Fibroblast of lung (primary cell): ENCODE measurements at regions not wholly inside any gene's neighbourhood (a gene's known extent, or its start where the extent isn't known, plus 50 kb on each side); places are given as distances from the start of the nearest gene placed in this dataset.
A peak's percentile ranks its signal among the peaks of the same experiment; 100 is the strongest.
"Not testable (repeated sequence)": the region's sequence is repeated elsewhere in the genome, so short reads cannot be mapped to it uniquely, and the experiment has no call there.

ENCODE experiments used
- DNase-seq, 2 donors: peaks; one replicate each; pipeline versions ENCODE4 v3.0.0 to v3.0.0-alpha.2; 2010; ENCODE audit warnings: low read depth in 2 of 2
- H2AFZ ChIP-seq: 2 replicates; pipeline ENCODE4 v1.5.1; 2012; ENCODE audit warnings: low read length, control low read depth, inconsistent platforms
- H3K27ac ChIP-seq: 2 replicates; pipeline ENCODE4 v1.5.1; 2011; ENCODE audit warnings: low read length, control low read depth; ENCODE audit not compliant: insufficient read depth
- H3K27me3 ChIP-seq: 2 replicates; pipeline ENCODE4 v1.5.1; 2011; ENCODE audit warnings: mild to moderate bottlenecking, low read length; ENCODE audit not compliant: control insufficient read depth, insufficient read depth
- H3K36me3 ChIP-seq: 2 replicates; pipeline ENCODE4 v1.5.1; 2011; ENCODE audit warnings: low read length; ENCODE audit not compliant: control insufficient read depth, insufficient read depth
- H3K4me1 ChIP-seq: 2 replicates; pipeline ENCODE4 v1.5.1; 2011; ENCODE audit warnings: low read length; ENCODE audit not compliant: control insufficient read depth, insufficient read depth; ENCODE audit errors: extremely low read depth
- H3K4me2 ChIP-seq: 2 replicates; pipeline ENCODE4 v1.5.1; 2011; ENCODE audit warnings: low read length, control low read depth; ENCODE audit not compliant: insufficient read depth; ENCODE audit errors: extremely low read depth
- H3K4me3 ChIP-seq, 4 experiments: fragments of 200-600 bp in 1 of 4; sonication (generic) in 1 of 4; replicated peaks in 1 of 4; 2 replicates each; pipeline ENCODE4 v1.5.1; 2011 to 2016; ENCODE audit warnings: low read length in 4 of 4, low read depth in 3 of 4, mild to moderate bottlenecking in 3 of 4, control low read depth in 2 of 4, inconsistent platforms in 1 of 4, mixed read lengths in 1 of 4; ENCODE audit not compliant: insufficient read depth in 1 of 4; ENCODE audit errors: control extremely low read depth in 1 of 4
- H3K79me2 ChIP-seq: 2 replicates; pipeline ENCODE4 v1.5.1; 2012; ENCODE audit warnings: mild to moderate bottlenecking, low read length, inconsistent platforms; ENCODE audit not compliant: control insufficient read depth, insufficient read depth
- H3K9ac ChIP-seq: 2 replicates; pipeline ENCODE4 v1.5.1; 2011; ENCODE audit warnings: mild to moderate bottlenecking, low read length, control low read depth; ENCODE audit not compliant: insufficient read depth
- H3K9me3 ChIP-seq: 2 replicates; pipeline ENCODE4 v1.5.1; 2012; ENCODE audit warnings: low read depth, low read length; ENCODE audit not compliant: control insufficient read depth, insufficient read depth
- H4K20me1 ChIP-seq: 2 replicates; pipeline ENCODE4 v1.5.1; 2011; ENCODE audit warnings: low read length; ENCODE audit not compliant: control insufficient read depth, insufficient read depth; ENCODE audit errors: extremely low read depth
- CTCF ChIP-seq, 2 donors: IDR thresholded peaks in 1 of 2; conservative IDR thresholded peaks in 1 of 2; 1 replicate in 1 of 2; 2 replicates in 1 of 2; pipeline ENCODE4 v1.5.1; 2011 to 2012; ENCODE audit warnings: low read length in 2 of 2, control low read depth in 1 of 2, inconsistent platforms in 1 of 2, low read depth in 1 of 2, mild to moderate bottlenecking in 1 of 2
- EZH2 ChIP-seq: IDR thresholded peaks from 2 replicates; pipeline ENCODE4 v1.5.1; 2012; ENCODE audit warnings: low read length, control low read depth, mild to moderate bottlenecking; ENCODE audit errors: missing control alignments

GRCh38 chr5:125455041-125455440 is 708.6 kb upstream of the ZNF608 start:
- Histone ChIP-seq H3K9me3 (no peaks in the 10 kb centered on the region), H4K20me1 (no peaks in the 10 kb centered on the region), H2AFZ (no peak overlapping the region), H3K4me1 (peaks cover 2% of the 10 kb centered on the region), H3K4me2 (no peak overlapping the region), H3K27me3 (no peaks in the 10 kb centered on the region), H3K79me2 (no peaks in the 10 kb centered on the region), H3K27ac (no peak overlapping the region), H3K9ac (no peak overlapping the region), H3K36me3 (no peaks in the 10 kb centered on the region), H3K4me3 (no peak overlapping the region)
- TF ChIP-seq CTCF (conservative IDR thresholded peaks at IDR 0.05 in 1 of 2, IDR thresholded peaks at IDR 0.05 in 1 of 2; ENCODE audit: low read depth in 1 of 2, low read length in 2 of 2): no peak
- TF ChIP-seq EZH2: no peak
- peak; percentile 52 to 55 for DNase-seq

- H3K27ac ChIP-seq, H3K9me3 ChIP-seq, H3K4me1 ChIP-seq, DNase-seq, H3K9ac ChIP-seq, H3K27me3 ChIP-seq, H3K4me3 ChIP-seq, H2AFZ ChIP-seq, H3K36me3 ChIP-seq, H3K79me2 ChIP-seq, H3K4me2 ChIP-seq, H4K20me1 ChIP-seq: not testable (repeated sequence)
Observed at GRCh38 chr5:125456005-125456404, 709.6 kb upstream of the ZNF608 start.

- Histone ChIP-seq H3K36me3 (no peaks in the 10 kb centered on the region), H3K4me1 (no peaks in the 10 kb centered on the region), H3K4me2 (no peak overlapping the region), H3K9me3 (no peaks in the 10 kb centered on the region), H3K27ac (no peak overlapping the region), H4K20me1 (no peaks in the 10 kb centered on the region), H3K9ac (no peak overlapping the region), H2AFZ (no peak overlapping the region), H3K27me3 (no peaks in the 10 kb centered on the region), H3K4me3 (no peak overlapping the region), H3K79me2 (no peaks in the 10 kb centered on the region)
- TF ChIP-seq EZH2: no peak
- no peak for TF ChIP-seq CTCF (conservative IDR thresholded peaks at IDR 0.05 in 1 of 2, IDR thresholded peaks at IDR 0.05 in 1 of 2; ENCODE audit: low read depth in 1 of 2, low read length in 2 of 2)
- DNase-seq: no peak
Observed at GRCh38 chr5:125457617-125458016, 711.2 kb upstream of the ZNF608 start.

GRCh38 chr5:125458949-125459348 is 712.5 kb upstream of the ZNF608 start:
- H4K20me1 ChIP-seq, H3K4me2 ChIP-seq, H3K4me3 ChIP-seq, H3K9me3 ChIP-seq, H3K27ac ChIP-seq, H3K9ac ChIP-seq, H3K4me1 ChIP-seq, DNase-seq, H2AFZ ChIP-seq, H3K27me3 ChIP-seq, H3K36me3 ChIP-seq, H3K79me2 ChIP-seq: not testable (repeated sequence)
